ENCODE measurements at regions not wholly inside any gene's neighbourhood (a gene's known extent, or its start where the extent isn't known, plus 50 kb on each side); places are given as distances from the start of the nearest gene placed in this dataset.

GRCh38 chr6:15936503-15936902 lies 192.4 kb upstream of the MYLIP start:
- TF ChIP-seq ELK1 (IDR thresholded peaks at IDR 0.05; ENCODE audit: low read depth, low read length) (no peak), HOXA7 (CRISPR knock-in tag; IDR thresholded peaks at IDR 0.05) (no peak), PBX3 (IDR thresholded peaks at IDR 0.05) (no peak), ZFP36 (IDR thresholded peaks at IDR 0.05; ENCODE audit: borderline replicate concordance, partially characterized antibody) (no peak), MAFK (IDR thresholded peaks at IDR 0.05; ENCODE audit: partially characterized antibody) (peak; percentile 96)
- TF ChIP-seq, protein P1, sequence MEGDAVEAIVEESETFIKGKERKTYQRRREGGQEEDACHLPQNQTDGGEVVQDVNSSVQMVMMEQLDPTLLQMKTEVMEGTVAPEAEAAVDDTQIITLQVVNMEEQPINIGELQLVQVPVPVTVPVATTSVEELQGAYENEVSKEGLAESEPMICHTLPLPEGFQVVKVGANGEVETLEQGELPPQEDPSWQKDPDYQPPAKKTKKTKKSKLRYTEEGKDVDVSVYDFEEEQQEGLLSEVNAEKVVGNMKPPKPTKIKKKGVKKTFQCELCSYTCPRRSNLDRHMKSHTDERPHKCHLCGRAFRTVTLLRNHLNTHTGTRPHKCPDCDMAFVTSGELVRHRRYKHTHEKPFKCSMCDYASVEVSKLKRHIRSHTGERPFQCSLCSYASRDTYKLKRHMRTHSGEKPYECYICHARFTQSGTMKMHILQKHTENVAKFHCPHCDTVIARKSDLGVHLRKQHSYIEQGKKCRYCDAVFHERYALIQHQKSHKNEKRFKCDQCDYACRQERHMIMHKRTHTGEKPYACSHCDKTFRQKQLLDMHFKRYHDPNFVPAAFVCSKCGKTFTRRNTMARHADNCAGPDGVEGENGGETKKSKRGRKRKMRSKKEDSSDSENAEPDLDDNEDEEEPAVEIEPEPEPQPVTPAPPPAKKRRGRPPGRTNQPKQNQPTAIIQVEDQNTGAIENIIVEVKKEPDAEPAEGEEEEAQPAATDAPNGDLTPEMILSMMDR (IDR thresholded peaks at IDR 0.05): no peak

Data from A549 (cell line).